ENCODE measurements at regions not wholly inside any gene's neighbourhood (a gene's known extent, or its start where the extent isn't known, plus 50 kb on each side); places are given as distances from the start of the nearest gene placed in this dataset.

DNA sequence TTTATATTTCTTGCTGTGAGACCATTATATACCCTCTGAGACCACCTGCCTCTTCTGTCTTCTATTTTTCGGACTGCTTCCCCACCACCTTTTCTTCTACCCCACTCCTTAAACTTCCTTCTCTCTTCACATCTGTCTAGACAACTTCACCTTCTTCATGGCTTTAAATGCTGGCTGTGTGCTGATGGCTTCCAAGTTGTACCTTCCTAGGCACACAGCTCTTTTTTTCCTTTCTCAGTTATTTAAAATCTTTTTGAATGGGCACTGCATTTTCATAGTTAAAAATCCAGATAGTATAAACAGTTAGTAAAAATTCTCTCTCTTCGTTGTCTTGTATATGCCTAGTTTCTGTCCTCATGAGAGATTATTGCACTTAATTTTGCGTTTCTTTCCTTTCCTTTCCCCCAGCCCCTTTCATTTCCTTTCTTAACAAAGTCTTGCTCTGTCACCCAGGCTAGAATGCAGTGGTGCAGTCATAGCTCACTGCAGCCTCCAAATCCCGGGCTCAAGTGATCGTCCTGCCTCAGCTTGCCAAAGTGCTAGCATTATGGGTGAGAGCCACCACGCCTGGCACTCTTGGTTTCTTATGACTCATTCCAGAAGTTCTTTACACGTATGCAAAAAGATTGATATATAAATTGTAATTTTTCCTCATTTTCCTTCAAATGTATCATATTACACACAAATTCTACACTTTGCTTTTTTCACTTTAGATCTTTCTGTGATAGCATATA is 114.3 kb downstream of the NPIPB5 start:
- Histone ChIP-seq H3K9me3 (ENCODE audit: control insufficient read depth in 1 of 2, low read length in 2 of 2) (no peaks in the 10 kb centered on the region), H3K4me1 (ENCODE audit: control insufficient read depth in 1 of 2, insufficient read depth in 2 of 2, low read length in 2 of 2) (no peaks in the 10 kb centered on the region), H3K27me3 (ENCODE audit: control insufficient read depth in 1 of 2, insufficient read depth in 2 of 2, low read length in 2 of 2) (peaks cover 0 to 13% of the 10 kb centered on the region in 2 donors)

GRCh38 chr16:22625967-22626366 is 115.3 kb downstream of the NPIPB5 start:
- no peaks in the 10 kb centered on the region for H3K4me1 ChIP-seq (ENCODE audit: control insufficient read depth in 1 of 2, insufficient read depth in 2 of 2, low read length in 2 of 2)
- H3K9ac ChIP-seq (ENCODE audit: low read depth in 1 of 2, low read length in 2 of 2) = no peak overlapping the region
- no peak overlapping the region for H3K4me3 ChIP-seq (ENCODE audit: low read depth in 1 of 2, low read length in 2 of 2)
- H3K27me3 ChIP-seq (ENCODE audit: control insufficient read depth in 1 of 2, insufficient read depth in 2 of 2, low read length in 2 of 2) = peaks cover 0 to 13% of the 10 kb centered on the region in 2 donors
- H3K36me3 ChIP-seq (ENCODE audit: control insufficient read depth in 1 of 2, insufficient read depth in 2 of 2, low read length in 2 of 2) = no peaks in the 10 kb centered on the region
- H3K9me3 ChIP-seq (ENCODE audit: control insufficient read depth in 1 of 2, low read length in 2 of 2) = no peaks in the 10 kb centered on the region
- no peak overlapping the region for H3K27ac ChIP-seq (ENCODE audit: low read depth, low read length)

More for the DNA sequence above, 114.3 kb downstream of the NPIPB5 start:
- H3K36me3 ChIP-seq (ENCODE audit: control insufficient read depth in 1 of 2, insufficient read depth in 2 of 2, low read length in 2 of 2) = no peaks in the 10 kb centered on the region
- no peak overlapping the region for H3K27ac ChIP-seq (ENCODE audit: low read depth, low read length)
- no peak overlapping the region for H3K4me3 ChIP-seq (ENCODE audit: low read depth in 1 of 2, low read length in 2 of 2)
- H3K9ac ChIP-seq (ENCODE audit: low read depth in 1 of 2, low read length in 2 of 2) = no peak overlapping the region

- H3K27ac ChIP-seq (ENCODE audit: low read depth, low read length) = no peak overlapping the region
- H3K36me3 ChIP-seq (ENCODE audit: control insufficient read depth in 1 of 2, insufficient read depth in 2 of 2, low read length in 2 of 2) = no peaks in the 10 kb centered on the region
- peaks cover 0 to 13% of the 10 kb centered on the region in 2 donors for H3K27me3 ChIP-seq (ENCODE audit: control insufficient read depth in 1 of 2, insufficient read depth in 2 of 2, low read length in 2 of 2)
Measured at GRCh38 chr16:22627043-22627442, 116.4 kb downstream of the NPIPB5 start.

GRCh38 chr16:22628994-22629393 is 118.3 kb downstream of the NPIPB5 start:
- Histone ChIP-seq H3K9ac (ENCODE audit: low read depth in 1 of 2, low read length in 2 of 2) (no peak overlapping the region), H3K27me3 (ENCODE audit: control insufficient read depth in 1 of 2, insufficient read depth in 2 of 2, low read length in 2 of 2) (peaks cover 0 to 9% of the 10 kb centered on the region in 2 donors), H3K27ac (ENCODE audit: low read depth, low read length) (no peak overlapping the region), H3K9me3 (ENCODE audit: control insufficient read depth in 1 of 2, low read length in 2 of 2) (no peaks in the 10 kb centered on the region), H3K36me3 (ENCODE audit: control insufficient read depth in 1 of 2, insufficient read depth in 2 of 2, low read length in 2 of 2) (no peaks in the 10 kb centered on the region), H3K4me1 (ENCODE audit: control insufficient read depth in 1 of 2, insufficient read depth in 2 of 2, low read length in 2 of 2) (no peaks in the 10 kb centered on the region), H3K4me3 (ENCODE audit: low read depth in 1 of 2, low read length in 2 of 2) (no peak overlapping the region)

More at GRCh38 chr16:22627043-22627442, 116.4 kb downstream of the NPIPB5 start:
- Histone ChIP-seq H3K4me3 (ENCODE audit: low read depth in 1 of 2, low read length in 2 of 2) (no peak overlapping the region), H3K9ac (ENCODE audit: low read depth in 1 of 2, low read length in 2 of 2) (no peak overlapping the region), H3K9me3 (ENCODE audit: control insufficient read depth in 1 of 2, low read length in 2 of 2) (no peaks in the 10 kb centered on the region), H3K4me1 (ENCODE audit: control insufficient read depth in 1 of 2, insufficient read depth in 2 of 2, low read length in 2 of 2) (no peaks in the 10 kb centered on the region)

DNA sequence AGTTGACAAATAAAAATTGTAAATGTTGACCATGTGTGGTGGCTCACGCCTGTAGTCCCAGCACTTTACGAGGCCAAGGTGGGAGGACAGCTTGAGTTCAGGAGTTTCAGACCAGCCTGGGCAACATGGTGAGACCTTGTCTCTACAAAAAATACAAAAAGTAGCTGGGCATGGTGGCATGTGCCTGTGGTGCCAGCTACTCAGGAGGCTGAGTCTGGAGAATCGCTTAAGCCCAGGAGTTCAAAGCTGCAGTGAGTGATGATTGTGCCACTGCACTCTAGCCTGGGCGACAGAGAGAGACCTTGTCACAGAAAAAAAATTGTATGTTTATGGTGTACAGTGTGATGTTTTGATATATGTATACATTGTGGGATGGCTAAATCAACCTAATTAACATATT is 119.6 kb downstream of the NPIPB5 start:
- Histone ChIP-seq H3K9ac (ENCODE audit: low read depth in 1 of 2, low read length in 2 of 2) (no peak overlapping the region), H3K9me3 (ENCODE audit: control insufficient read depth in 1 of 2, low read length in 2 of 2) (no peaks in the 10 kb centered on the region), H3K4me3 (ENCODE audit: low read depth in 1 of 2, low read length in 2 of 2) (no peak overlapping the region), H3K36me3 (ENCODE audit: control insufficient read depth in 1 of 2, insufficient read depth in 2 of 2, low read length in 2 of 2) (no peaks in the 10 kb centered on the region), H3K27ac (ENCODE audit: low read depth, low read length) (no peak overlapping the region), H3K4me1 (ENCODE audit: control insufficient read depth in 1 of 2, insufficient read depth in 2 of 2, low read length in 2 of 2) (no peaks in the 10 kb centered on the region), H3K27me3 (ENCODE audit: control insufficient read depth in 1 of 2, insufficient read depth in 2 of 2, low read length in 2 of 2) (peaks cover 3 to 10% of the 10 kb centered on the region in 2 donors)

- no peaks in the 10 kb centered on the region for H3K9me3 ChIP-seq (ENCODE audit: control insufficient read depth in 1 of 2, low read length in 2 of 2)
- no peak overlapping the region for H3K27ac ChIP-seq (ENCODE audit: low read depth, low read length)
- no peak overlapping the region for H3K4me3 ChIP-seq (ENCODE audit: low read depth in 1 of 2, low read length in 2 of 2)
- H3K27me3 ChIP-seq (ENCODE audit: control insufficient read depth in 1 of 2, insufficient read depth in 2 of 2, low read length in 2 of 2) = peaks cover 3 to 16% of the 10 kb centered on the region in 2 donors
- no peaks in the 10 kb centered on the region for H3K4me1 ChIP-seq (ENCODE audit: control insufficient read depth in 1 of 2, insufficient read depth in 2 of 2, low read length in 2 of 2)
- no peak overlapping the region for H3K9ac ChIP-seq (ENCODE audit: low read depth in 1 of 2, low read length in 2 of 2)
- no peaks in the 10 kb centered on the region for H3K36me3 ChIP-seq (ENCODE audit: control insufficient read depth in 1 of 2, insufficient read depth in 2 of 2, low read length in 2 of 2)
Measured at GRCh38 chr16:22631264-22631663, 120.6 kb downstream of the NPIPB5 start.

DNA sequence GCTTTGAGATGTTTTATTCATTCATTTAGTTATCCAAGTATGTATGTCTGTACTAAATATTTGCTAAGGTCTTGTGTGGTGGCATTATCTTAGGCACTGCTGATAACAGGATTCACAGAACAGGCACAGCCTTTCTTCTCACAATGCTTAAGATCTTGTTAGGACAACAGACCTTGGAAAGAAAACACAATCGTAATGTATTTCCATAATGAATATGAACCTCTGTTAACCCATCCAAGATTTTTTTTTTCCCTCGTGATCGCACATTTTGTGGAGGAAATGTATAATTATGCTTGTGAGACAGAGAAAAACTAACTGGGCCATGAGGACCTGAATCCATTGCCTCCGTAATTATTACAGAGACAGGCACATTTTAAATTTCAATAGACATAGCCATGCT is 121.9 kb downstream of the NPIPB5 start:
- H3K4me3 ChIP-seq (ENCODE audit: low read depth in 1 of 2, low read length in 2 of 2) = no peak overlapping the region
- peaks cover 3 to 16% of the 10 kb centered on the region in 2 donors for H3K27me3 ChIP-seq (ENCODE audit: control insufficient read depth in 1 of 2, insufficient read depth in 2 of 2, low read length in 2 of 2)
- no peak overlapping the region for H3K27ac ChIP-seq (ENCODE audit: low read depth, low read length)
- no peak overlapping the region for H3K9ac ChIP-seq (ENCODE audit: low read depth in 1 of 2, low read length in 2 of 2)
- no peaks in the 10 kb centered on the region for H3K4me1 ChIP-seq (ENCODE audit: control insufficient read depth in 1 of 2, insufficient read depth in 2 of 2, low read length in 2 of 2)
- no peaks in the 10 kb centered on the region for H3K9me3 ChIP-seq (ENCODE audit: control insufficient read depth in 1 of 2, low read length in 2 of 2)
- no peaks in the 10 kb centered on the region for H3K36me3 ChIP-seq (ENCODE audit: control insufficient read depth in 1 of 2, insufficient read depth in 2 of 2, low read length in 2 of 2)

DNA sequence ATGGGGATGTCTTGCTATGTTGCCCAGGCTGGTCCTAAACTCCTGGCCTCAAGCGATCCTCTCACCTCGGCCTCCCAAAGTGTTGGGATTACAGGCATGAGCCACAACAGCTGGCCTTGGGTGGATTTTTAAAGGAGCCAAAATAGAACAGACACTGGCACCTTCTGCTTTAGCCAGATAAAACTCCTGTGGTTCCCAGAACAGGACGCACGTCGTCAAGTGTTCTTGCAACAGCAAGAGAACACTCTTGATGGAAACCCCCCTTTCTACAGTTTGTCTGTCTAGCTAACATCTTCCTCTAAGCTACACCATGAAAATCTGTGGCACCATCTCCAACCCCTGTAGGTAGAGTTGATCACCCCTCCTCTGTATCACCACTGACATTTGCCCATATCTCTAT is 122.6 kb downstream of the NPIPB5 start:
- no peaks in the 10 kb centered on the region for H3K36me3 ChIP-seq (ENCODE audit: control insufficient read depth in 1 of 2, insufficient read depth in 2 of 2, low read length in 2 of 2)
- H3K4me3 ChIP-seq (ENCODE audit: low read depth in 1 of 2, low read length in 2 of 2) = no peak overlapping the region
- no peaks in the 10 kb centered on the region for H3K9me3 ChIP-seq (ENCODE audit: control insufficient read depth in 1 of 2, low read length in 2 of 2)
- H3K9ac ChIP-seq (ENCODE audit: low read depth in 1 of 2, low read length in 2 of 2) = no peak overlapping the region
- H3K4me1 ChIP-seq (ENCODE audit: control insufficient read depth in 1 of 2, insufficient read depth in 2 of 2, low read length in 2 of 2) = no peaks in the 10 kb centered on the region
- H3K27me3 ChIP-seq (ENCODE audit: control insufficient read depth in 1 of 2, insufficient read depth in 2 of 2, low read length in 2 of 2) = peaks cover 3 to 16% of the 10 kb centered on the region in 2 donors
- H3K27ac ChIP-seq (ENCODE audit: low read depth, low read length) = no peak overlapping the region

- H3K4me1 ChIP-seq (ENCODE audit: control insufficient read depth in 1 of 2, insufficient read depth in 2 of 2, low read length in 2 of 2) = no peaks in the 10 kb centered on the region
- peaks cover 3 to 16% of the 10 kb centered on the region in 2 donors for H3K27me3 ChIP-seq (ENCODE audit: control insufficient read depth in 1 of 2, insufficient read depth in 2 of 2, low read length in 2 of 2)
- no peaks in the 10 kb centered on the region for H3K9me3 ChIP-seq (ENCODE audit: control insufficient read depth in 1 of 2, low read length in 2 of 2)
- H3K36me3 ChIP-seq (ENCODE audit: control insufficient read depth in 1 of 2, insufficient read depth in 2 of 2, low read length in 2 of 2) = no peaks in the 10 kb centered on the region
- H3K27ac ChIP-seq (ENCODE audit: low read depth, low read length) = no peak overlapping the region
- H3K4me3 ChIP-seq (ENCODE audit: low read depth in 1 of 2, low read length in 2 of 2) = no peak overlapping the region
- H3K9ac ChIP-seq (ENCODE audit: low read depth in 1 of 2, low read length in 2 of 2) = no peak overlapping the region
Measured at GRCh38 chr16:22633799-22634198, 123.1 kb downstream of the NPIPB5 start.

DNA sequence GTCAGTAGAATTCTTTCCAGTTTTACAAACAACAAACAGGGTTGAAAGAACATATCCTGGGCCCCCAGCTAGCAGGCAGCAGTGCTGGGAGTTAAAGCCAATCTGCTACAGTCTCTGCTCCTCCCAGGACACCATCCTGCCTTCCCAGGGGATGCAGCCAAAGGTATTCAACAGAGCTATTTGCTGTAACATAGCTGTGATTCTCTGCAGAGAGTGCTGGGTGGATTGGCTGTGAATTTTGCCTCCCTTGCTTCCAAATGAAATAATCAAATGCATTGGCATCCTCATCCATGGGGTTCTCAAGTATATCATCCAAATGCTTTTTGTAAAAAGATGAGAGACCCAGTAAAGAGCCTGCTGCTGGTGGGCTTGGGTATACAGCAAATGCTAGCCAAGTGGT is 124.3 kb downstream of the NPIPB5 start:
- H3K4me1 ChIP-seq (ENCODE audit: control insufficient read depth in 1 of 2, insufficient read depth in 2 of 2, low read length in 2 of 2) = no peaks in the 10 kb centered on the region
- no peak overlapping the region for H3K9ac ChIP-seq (ENCODE audit: low read depth in 1 of 2, low read length in 2 of 2)
- peaks cover 3 to 16% of the 10 kb centered on the region in 2 donors for H3K27me3 ChIP-seq (ENCODE audit: control insufficient read depth in 1 of 2, insufficient read depth in 2 of 2, low read length in 2 of 2)
- no peak overlapping the region for H3K4me3 ChIP-seq (ENCODE audit: low read depth in 1 of 2, low read length in 2 of 2)
- no peak overlapping the region for H3K27ac ChIP-seq (ENCODE audit: low read depth, low read length)
- H3K36me3 ChIP-seq (ENCODE audit: control insufficient read depth in 1 of 2, insufficient read depth in 2 of 2, low read length in 2 of 2) = no peaks in the 10 kb centered on the region
- H3K9me3 ChIP-seq (ENCODE audit: control insufficient read depth in 1 of 2, low read length in 2 of 2) = no peaks in the 10 kb centered on the region

All from duodenal mucosa (tissue), 2 donors.